H1 (cell line): ENCODE measurements at regions not wholly inside any gene's neighbourhood (a gene's known extent, or its start where the extent isn't known, plus 50 kb on each side); places are given as distances from the start of the nearest gene placed in this dataset.

Experiments used
- CTCF ChIA-PET: fragments of 300-600 bp; sonication (Branson Sonifier 250); formaldehyde crosslinking; loops from one replicate; lab custom pipeline; 2021; ENCODE audit not compliant: partially characterized antibody; lab: Charles Lee
- POLR2A ChIA-PET: fragments of 300-600 bp; sonication (Branson Sonifier 250); formaldehyde crosslinking; loops from one replicate; lab custom pipeline; 2021; ENCODE audit warnings: inconsistent platforms; ENCODE audit not compliant: partially characterized antibody; lab: Charles Lee
- DNase-seq, 2 experiments: peaks; one replicate each; pipeline versions ENCODE4 v3.0.0 to v3.0.0-alpha.2; 2010 to 2022; ENCODE audit warnings: low spot score in 2 of 2, low read depth in 1 of 2, mixed read lengths in 1 of 2
- FAIRE-seq: peaks from 2 replicates; lab custom pipeline; 2011; peaks lifted over from hg19 to GRCh38; lab: Jason Lieb, UNC
- H2AFZ ChIP-seq: 2 replicates; pipeline ENCODE4 v1.8.1; 2012; ENCODE audit warnings: low read length, inconsistent platforms
- H2AK5ac ChIP-seq: 2 replicates; pipeline ENCODE4 v1.6.1; 2013; ENCODE audit warnings: low read depth, low read length
- H2BK120ac ChIP-seq: replicated peaks from 2 replicates; pipeline ENCODE3; 2013; ENCODE audit warnings: low read depth, low read length, inconsistent platforms
- H2BK12ac ChIP-seq: 2 replicates; pipeline ENCODE4 v1.6.1; 2013; ENCODE audit warnings: low read depth, low read length
- H2BK15ac ChIP-seq: 2 replicates; pipeline ENCODE4 v1.6.1; 2013; ENCODE audit warnings: low read length
- H2BK20ac ChIP-seq: 2 replicates; pipeline ENCODE4 v1.6.1; 2013; ENCODE audit warnings: low read length
- H2BK5ac ChIP-seq: 2 replicates; pipeline ENCODE4 v1.6.1; 2013; ENCODE audit warnings: low read depth, low read length
- H3K14ac ChIP-seq: 2 replicates; pipeline ENCODE4 v1.6.1; 2013; ENCODE audit warnings: inconsistent platforms; ENCODE audit not compliant: insufficient read length
- H3K18ac ChIP-seq: 2 replicates; pipeline ENCODE4 v1.6.1; 2013; ENCODE audit warnings: low read length; ENCODE audit errors: extremely low read depth
- H3K23ac ChIP-seq: 2 replicates; pipeline ENCODE4 v1.6.1; 2013; ENCODE audit warnings: inconsistent platforms; ENCODE audit not compliant: insufficient read length
- H3K23me2 ChIP-seq: 2 replicates; pipeline ENCODE4 v1.6.1; 2013; ENCODE audit warnings: low read depth, low read length
- H3K27ac ChIP-seq: 2 replicates; pipeline ENCODE4 v1.6.1; 2011; ENCODE audit warnings: low read depth, low read length, inconsistent platforms
- H3K27me3 ChIP-seq, 4 experiments: replicated peaks in 1 of 4; 1 replicate in 1 of 4; 2 replicates in 3 of 4; pipeline versions ENCODE4 v1.6.1 to v1.8.1; 2011 to 2013; ENCODE audit warnings: low read length in 3 of 4, mild to moderate bottlenecking in 3 of 4, inconsistent platforms in 2 of 4, mixed read lengths in 2 of 4, moderate library complexity in 1 of 4; ENCODE audit not compliant: control insufficient read depth in 3 of 4, insufficient read depth in 3 of 4; ENCODE audit errors: extremely low read depth in 1 of 4
- H3K36me3 ChIP-seq, 4 experiments: 2 replicates each; pipeline versions ENCODE4 v1.6.1 to v1.8.1; 2011 to 2013; ENCODE audit warnings: mild to moderate bottlenecking in 4 of 4, low read length in 3 of 4, moderate library complexity in 2 of 4, control low read depth in 1 of 4, inconsistent platforms in 1 of 4; ENCODE audit not compliant: insufficient read depth in 4 of 4, control insufficient read depth in 2 of 4
- H3K4ac ChIP-seq: replicated peaks from 2 replicates; pipeline ENCODE3; 2013; ENCODE audit warnings: low read length, low read depth, mixed read lengths, inconsistent platforms; ENCODE audit not compliant: insufficient read length
- H3K4me1 ChIP-seq, 4 experiments: replicated peaks in 1 of 4; 1 replicate in 1 of 4; 2 replicates in 3 of 4; pipeline versions ENCODE4 v1.6.1 to v1.8.1; 2011 to 2013; ENCODE audit warnings: low read length in 3 of 4, inconsistent platforms in 2 of 4, mixed read lengths in 1 of 4; ENCODE audit not compliant: insufficient read depth in 4 of 4, control insufficient read depth in 3 of 4
- H3K4me2 ChIP-seq, 2 experiments: 2 replicates each; pipeline versions ENCODE4 v1.6.1 to v1.8.1; 2011 to 2013; ENCODE audit warnings: low read depth in 2 of 2, low read length in 2 of 2, control low read depth in 1 of 2, inconsistent platforms in 1 of 2, mild to moderate bottlenecking in 1 of 2; ENCODE audit not compliant: insufficient read depth in 1 of 2
- H3K4me3 ChIP-seq, 4 experiments: fragments of 200-600, 300-600 bp in 1 of 4; sonication (generic), shearing (Covaris generic), sonication (Bioruptor Twin) in 1 of 4; 2 replicates each; pipeline versions ENCODE4 v1.5.1 to v1.8.1; 2011 to 2016; ENCODE audit warnings: low read length in 4 of 4, low read depth in 3 of 4, control low read depth in 2 of 4, inconsistent platforms in 2 of 4, mild to moderate bottlenecking in 2 of 4, mixed read lengths in 1 of 4, moderate library complexity in 1 of 4; ENCODE audit not compliant: insufficient read depth in 2 of 4; ENCODE audit errors: extremely low read depth in 1 of 4
- H3K56ac ChIP-seq: replicated peaks from 2 replicates; pipeline ENCODE3; 2013; ENCODE audit warnings: low read depth, mild to moderate bottlenecking, mixed read lengths, low read length, inconsistent platforms; ENCODE audit not compliant: insufficient read length
- H3K79me1 ChIP-seq: 2 replicates; pipeline ENCODE4 v1.6.1; 2013; ENCODE audit warnings: low read depth, low read length, control low read depth
- H3K79me2 ChIP-seq, 2 experiments: 2 replicates each; pipeline versions ENCODE4 v1.6.1 to v1.8.1; 2012 to 2013; ENCODE audit warnings: low read length in 2 of 2, mild to moderate bottlenecking in 2 of 2, inconsistent platforms in 1 of 2; ENCODE audit not compliant: insufficient read depth in 2 of 2, control insufficient read depth in 1 of 2
- H3K9ac ChIP-seq, 4 experiments: replicated peaks in 1 of 4; 1 replicate in 1 of 4; 2 replicates in 3 of 4; pipeline versions ENCODE4 v1.6.1 to v1.8.1; 2011 to 2013; ENCODE audit warnings: low read depth in 3 of 4, low read length in 3 of 4, control low read depth in 2 of 4, mild to moderate bottlenecking in 2 of 4, moderate library complexity in 2 of 4, inconsistent platforms in 1 of 4; ENCODE audit errors: extremely low read depth in 1 of 4
- H3K9me3 ChIP-seq, 2 experiments: 2 replicates each; pipeline versions ENCODE4 v1.6.1 to v1.8.1; 2012 to 2013; ENCODE audit warnings: mild to moderate bottlenecking in 2 of 2, moderate library complexity in 2 of 2, control low read depth in 1 of 2, inconsistent platforms in 1 of 2, low read depth in 1 of 2, low read length in 1 of 2, mixed read lengths in 1 of 2; ENCODE audit not compliant: insufficient read depth in 2 of 2
- H4K20me1 ChIP-seq, 2 experiments: replicated peaks in 1 of 2; 2 replicates each; pipeline versions ENCODE3 to v1.8.1; 2011 to 2013; ENCODE audit warnings: inconsistent platforms in 2 of 2, low read length in 2 of 2, mild to moderate bottlenecking in 1 of 2; ENCODE audit not compliant: insufficient read depth in 2 of 2, control insufficient read depth in 1 of 2
- H4K5ac ChIP-seq: 2 replicates; pipeline ENCODE4 v1.6.1; 2013; ENCODE audit warnings: low read length, low read depth, mixed read lengths, inconsistent platforms; ENCODE audit not compliant: insufficient read length
- H4K8ac ChIP-seq: 2 replicates; pipeline ENCODE4 v1.8.0; 2013; ENCODE audit warnings: mild to moderate bottlenecking, moderate library complexity, low read length, inconsistent platforms; ENCODE audit not compliant: insufficient read depth; ENCODE audit errors: extremely low read depth
- H4K91ac ChIP-seq: replicated peaks from 2 replicates; pipeline ENCODE3; 2013; ENCODE audit warnings: low read length, mixed read lengths, inconsistent platforms; ENCODE audit not compliant: insufficient read length
- ASH2L ChIP-seq: fragments of 200-600, 300-600 bp; sonication (generic); IDR thresholded peaks from one replicate; pipeline ENCODE4 v1.7.1; 2017; ENCODE audit warnings: low read length
- ATF3 ChIP-seq: IDR thresholded peaks from 2 replicates; pipeline ENCODE4 v1.6.1; 2011; ENCODE audit warnings: low read depth, mild to moderate bottlenecking, low read length; ENCODE audit not compliant: insufficient read depth
- GABPA ChIP-seq: IDR thresholded peaks from 2 replicates; pipeline ENCODE4 v1.6.1; 2011; ENCODE audit warnings: mild to moderate bottlenecking, low read length, moderate library complexity, borderline replicate concordance; ENCODE audit not compliant: insufficient read depth
- JUN ChIP-seq: IDR thresholded peaks from 2 replicates; pipeline ENCODE4 v1.6.1; 2011; ENCODE audit warnings: low read depth, mild to moderate bottlenecking, improper control_type of control experiment, low read length
- RXRA ChIP-seq: IDR thresholded peaks from 2 replicates; pipeline ENCODE4 v1.6.1; 2011; ENCODE audit warnings: low read depth, mild to moderate bottlenecking, low read length, moderate library complexity; ENCODE audit not compliant: insufficient read depth
- SP4 ChIP-seq: IDR thresholded peaks from 2 replicates; pipeline ENCODE4 v1.6.1; 2012; ENCODE audit warnings: low read length, inconsistent platforms
- WGBS, 2 experiments: shearing (Covaris generic) in 1 of 2; methylation state at CpG; one replicate each; pipeline versions ENCODE4 v1.1.6 to v1.1.7; 2013 to 2015; ENCODE audit warnings: low lambda C conversion rate in 2 of 2, mixed read lengths in 2 of 2, inconsistent platforms in 1 of 2, low coverage in 1 of 2, missing lambda C conversion rate in 1 of 2; ENCODE audit not compliant: insufficient replicate concordance in 2 of 2, insufficient coverage in 1 of 2, insufficient read length in 1 of 2; ENCODE audit errors: extremely low coverage in 1 of 2, missing lambda C conversion rate in 1 of 2; 5-methylcytosine and 5-hydroxymethylcytosine counted together

GRCh38 chr6:43940393-43941087, 170.5 kb downstream of the VEGFA start:
- no peaks in the 10 kb centered on the region for H3K79me2 ChIP-seq
- H2BK5ac ChIP-seq: no peak overlapping the region; the same call in 1 of the 2 replicates
- no peaks in the 10 kb centered on the region for H3K9me3 ChIP-seq
- ChIA-PET CTCF (interaction anchor here (0.6 to 12.3 kb wide), 12 partner anchors 9 to 301 kb away, joined by 3 to 142 read pairs (median 4); partner anchors contain the start of gene VEGFA), POLR2A (interaction anchor here (0.6 to 0.9 kb wide), 2 partner anchors 11 to 313 kb away, joined by 3 read pairs; no protein-coding TSS in a partner anchor)
- no peak overlapping the region for H4K5ac ChIP-seq
- no peak overlapping the region; the same call in 1 of the 2 replicates for H2BK15ac ChIP-seq
- H3K9ac ChIP-seq: no peak overlapping the region
- H3K4me3 ChIP-seq: no peak overlapping the region
- no peak overlapping the region for H3K23ac ChIP-seq
- peaks cover 0 to 6% (median 0%) of the 10 kb centered on the region in 4 experiments; a peak in 3 of 7 replicates for H3K4me1 ChIP-seq
- no peak overlapping the region for H4K8ac ChIP-seq
- no peaks in the 10 kb centered on the region for H3K36me3 ChIP-seq
- no peaks in the 10 kb centered on the region; a peak in 1 of 7 replicates for H3K27me3 ChIP-seq
- no peak overlapping the region for H2AFZ ChIP-seq
- no peak overlapping the region for H3K18ac ChIP-seq
- H3K56ac ChIP-seq: no peak overlapping the region
- no peak overlapping the region for H3K4ac ChIP-seq
- no peak for DNase-seq
- H3K79me1 ChIP-seq: no peaks in the 10 kb centered on the region
- H2BK20ac ChIP-seq: no peak overlapping the region
- WGBS, 2 experiments: 90% methylated on average over 10 of the region's 10 CpGs; no CpG with 5 or more reads in 1 of the 2 experiments
- no peak overlapping the region for H3K27ac ChIP-seq
- no peak overlapping the region for H3K14ac ChIP-seq
- no peak overlapping the region for H4K91ac ChIP-seq
- H2BK120ac ChIP-seq: no peak overlapping the region
- H2AK5ac ChIP-seq: peak overlapping the region; percentile 61; the same call in 1 of the 2 replicates
- H2BK12ac ChIP-seq: 0 out of 2 replicates have a peak overlapping the region, but pooled peaks have one; percentile 14
- H3K4me2 ChIP-seq: no peak overlapping the region
- TF ChIP-seq JUN (no peak), GABPA (no peak), SP4 (no peak), ASH2L (no peak), RXRA (no peak), ATF3 (no peak)
- TF ChIP-seq, all 59 proteins: peak for 0
- H4K20me1 ChIP-seq: no peaks in the 10 kb centered on the region
- no peak for FAIRE-seq
- no peaks in the 10 kb centered on the region for H3K23me2 ChIP-seq
